Activated naive CD4-positive, alpha-beta T cell treated with anti-CD3 and anti-CD28 coated beads for 36 hours (primary cell): ENCODE measurements at regions not wholly inside any gene's neighbourhood (a gene's known extent, or its start where the extent isn't known, plus 50 kb on each side); places are given as distances from the start of the nearest gene placed in this dataset.
"Not testable (repeated sequence)": the region's sequence is repeated elsewhere in the genome, so short reads cannot be mapped to it uniquely, and the experiment has no call there.

Experiments
- CTCF ChIA-PET: fragments of 350-600 bp; sonication (Branson Sonifier 250); formaldehyde crosslinking; loops from one replicate; lab custom pipeline; 2021; ENCODE audit warnings: antibody characterized with exemption; lab: Charles Lee
- DNase-seq: peaks from one replicate; pipeline ENCODE4 v3.0.0-alpha.2; 2020
- H3K27ac Mint-ChIP-seq: one replicate; pipeline ENCODE4 v1.8.0; 2021; ENCODE audit warnings: mild to moderate bottlenecking, mixed read lengths
- H3K27me3 Mint-ChIP-seq: one replicate; pipeline ENCODE4 v1.8.0; 2021; ENCODE audit warnings: low read depth, mixed read lengths
- H3K36me3 Mint-ChIP-seq: one replicate; pipeline ENCODE4 v1.8.0; 2021; ENCODE audit warnings: low read depth, mixed read lengths
- H3K4me1 Mint-ChIP-seq: one replicate; pipeline ENCODE4 v1.8.0; 2021; ENCODE audit warnings: low read depth, mixed read lengths
- H3K4me3 Mint-ChIP-seq: one replicate; pipeline ENCODE4 v1.8.0; 2021; ENCODE audit warnings: mild to moderate bottlenecking, moderate library complexity, mixed read lengths
- H3K9me3 Mint-ChIP-seq: one replicate; pipeline ENCODE4 v1.8.0; 2021; ENCODE audit warnings: mixed read lengths
- intact Hi-C: fragments of 100-400 bp; cut with micrococcal nuclease; formaldehyde crosslinking; loops from one replicate; pipeline ENCODE4 v1.15.1; 2023

DNA sequence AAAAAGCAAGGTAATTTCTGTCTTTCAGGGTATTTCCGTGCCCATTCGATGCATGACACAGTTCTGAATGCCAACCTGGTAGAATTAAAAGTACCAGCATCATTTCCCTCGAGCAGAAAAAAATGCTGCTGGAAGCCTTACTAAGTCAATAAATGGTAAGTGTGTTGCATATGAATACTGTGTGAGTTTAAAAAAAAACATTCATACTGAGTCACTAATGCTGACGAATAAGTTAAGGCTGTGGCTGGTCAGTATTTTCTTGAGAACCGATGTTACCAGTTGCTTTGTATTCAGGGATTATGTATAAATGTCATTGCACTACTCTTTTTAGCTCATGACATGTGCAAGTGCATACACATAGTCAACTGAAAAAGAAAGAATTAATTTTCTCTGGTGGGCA is 710.2 kb downstream of the TRHDE start:
- Mint-ChIP-seq H3K27me3 (no peaks in the 10 kb centered on the region), H3K27ac (no peak overlapping the region), H3K4me1 (no peaks in the 10 kb centered on the region), H3K9me3 (peaks cover 4% of the 10 kb centered on the region), H3K36me3 (no peaks in the 10 kb centered on the region), H3K4me3 (no peak overlapping the region)
- DNase-seq = no peak
- CTCF ChIA-PET = no interaction called here
- intact Hi-C loops = no loop called here

- Mint-ChIP-seq H3K4me1 (no peaks in the 10 kb centered on the region), H3K36me3 (no peaks in the 10 kb centered on the region), H3K27me3 (no peaks in the 10 kb centered on the region), H3K9me3 (no peaks in the 10 kb centered on the region), H3K27ac (no peak overlapping the region), H3K4me3 (no peak overlapping the region)
- intact Hi-C loops = no loop called here
- CTCF ChIA-PET = no interaction called here
- no peak for DNase-seq
Observed at GRCh38 chr12:72986963-72987362, 714.8 kb downstream of the TRHDE start.

DNA sequence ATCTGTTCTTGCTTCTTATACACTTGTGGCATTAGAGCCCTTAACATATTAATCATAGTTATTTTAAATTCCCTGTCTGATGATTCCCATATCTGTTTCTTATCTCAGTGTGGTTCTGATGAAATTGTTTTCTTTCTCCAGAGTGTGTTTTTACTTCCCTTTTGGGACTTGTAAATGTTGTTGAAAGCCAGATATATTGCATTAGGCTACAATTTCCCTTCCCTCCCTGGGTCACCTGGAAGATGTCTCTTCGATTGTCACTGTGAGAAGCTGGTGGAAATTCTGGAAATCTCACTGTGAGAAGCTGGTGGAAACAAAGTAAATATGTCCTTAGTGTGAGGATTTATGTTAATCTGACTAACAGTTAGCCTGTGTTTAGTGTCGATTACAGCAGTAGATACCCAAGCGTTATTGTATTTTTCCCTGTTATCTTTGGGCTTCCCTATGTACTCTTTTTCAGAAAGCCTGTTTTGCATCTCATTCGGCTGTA is 717.3 kb downstream of the TRHDE start:
- no peaks in the 10 kb centered on the region for H3K36me3 Mint-ChIP-seq
- no peak overlapping the region for H3K4me3 Mint-ChIP-seq
- no peaks in the 10 kb centered on the region for H3K4me1 Mint-ChIP-seq
- H3K27ac Mint-ChIP-seq = no peak overlapping the region
- DNase-seq = no peak
- CTCF ChIA-PET = no interaction called here
- H3K9me3 Mint-ChIP-seq = peaks cover 3% of the 10 kb centered on the region
- H3K27me3 Mint-ChIP-seq = no peaks in the 10 kb centered on the region
- intact Hi-C loops = no loop called here

DNA sequence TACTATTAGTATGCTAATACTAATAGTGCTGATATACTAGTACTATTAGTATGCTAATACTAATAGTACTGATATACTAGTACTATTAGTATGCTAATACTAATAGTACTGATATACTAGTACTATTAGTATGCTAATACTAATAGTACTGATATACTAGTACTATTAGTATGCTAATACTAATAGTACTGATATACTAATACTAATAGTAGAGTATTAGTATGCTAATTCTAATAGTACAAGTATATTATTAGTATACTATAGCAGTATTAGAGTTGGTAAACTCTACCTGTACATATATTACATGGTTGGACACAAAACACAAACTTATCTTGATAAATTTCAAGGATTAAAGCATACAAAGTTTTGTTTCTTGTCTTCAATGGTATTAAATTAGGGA is 722.9 kb downstream of the TRHDE start:
- H3K36me3 Mint-ChIP-seq, intact Hi-C loops, DNase-seq, CTCF ChIA-PET, H3K27ac Mint-ChIP-seq, H3K4me3 Mint-ChIP-seq, H3K27me3 Mint-ChIP-seq, H3K9me3 Mint-ChIP-seq, H3K4me1 Mint-ChIP-seq: not testable (repeated sequence)

DNA sequence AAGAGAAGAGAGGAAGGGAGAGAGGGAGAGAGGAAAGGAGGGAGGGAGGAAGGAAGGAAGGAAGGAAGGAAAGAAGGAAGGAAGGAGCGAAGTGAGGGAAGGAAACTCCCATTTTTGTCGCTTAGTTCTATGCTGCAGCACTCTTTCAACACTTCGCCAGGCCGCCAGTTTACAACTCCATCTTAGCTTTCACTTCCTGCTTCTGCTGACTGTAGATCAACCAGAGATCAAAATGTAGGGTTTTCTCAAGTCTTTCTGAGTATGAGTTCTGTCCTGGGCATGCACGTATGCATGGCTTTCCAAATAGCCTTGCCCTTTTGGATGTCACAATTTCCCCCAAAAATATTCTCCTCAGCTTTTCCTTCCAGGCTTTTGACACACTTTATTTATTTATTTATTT is 723.4 kb downstream of the TRHDE start:
- DNase-seq = no peak
- Mint-ChIP-seq H3K4me1 (no peaks in the 10 kb centered on the region), H3K27ac (no peak overlapping the region), H3K27me3 (no peaks in the 10 kb centered on the region), H3K9me3 (peaks cover 3% of the 10 kb centered on the region), H3K4me3 (no peak overlapping the region), H3K36me3 (no peaks in the 10 kb centered on the region)
- intact Hi-C loops = no loop called here
- CTCF ChIA-PET = no interaction called here

GRCh38 chr12:73001806-73002205 is 729.6 kb downstream of the TRHDE start:
- CTCF ChIA-PET, H3K36me3 Mint-ChIP-seq, H3K27me3 Mint-ChIP-seq, DNase-seq, intact Hi-C loops, H3K27ac Mint-ChIP-seq, H3K4me3 Mint-ChIP-seq, H3K4me1 Mint-ChIP-seq, H3K9me3 Mint-ChIP-seq: not testable (repeated sequence)

DNA sequence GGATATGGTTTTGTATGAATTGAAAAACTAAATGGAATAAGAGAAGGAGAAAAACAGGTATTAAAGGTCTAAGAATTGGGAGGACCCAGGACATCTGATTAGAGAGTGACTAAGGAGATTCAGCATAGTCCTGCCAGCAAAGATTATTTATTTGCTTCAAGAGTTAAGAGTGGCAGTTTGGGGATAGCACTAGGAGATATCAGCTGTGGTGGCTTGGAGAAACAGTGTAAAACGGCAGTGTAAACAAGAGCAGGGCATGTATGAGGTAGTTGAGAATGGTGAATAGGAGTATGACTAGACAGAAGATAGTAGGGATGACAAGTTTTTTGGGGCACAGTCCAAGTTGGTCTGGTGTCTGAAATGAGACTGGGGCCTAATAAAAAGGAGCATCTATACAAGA is 730.3 kb downstream of the TRHDE start:
- intact Hi-C loops, H3K27me3 Mint-ChIP-seq, H3K9me3 Mint-ChIP-seq, H3K4me1 Mint-ChIP-seq, H3K4me3 Mint-ChIP-seq, H3K27ac Mint-ChIP-seq, H3K36me3 Mint-ChIP-seq, CTCF ChIA-PET, DNase-seq: not testable (repeated sequence)

DNA sequence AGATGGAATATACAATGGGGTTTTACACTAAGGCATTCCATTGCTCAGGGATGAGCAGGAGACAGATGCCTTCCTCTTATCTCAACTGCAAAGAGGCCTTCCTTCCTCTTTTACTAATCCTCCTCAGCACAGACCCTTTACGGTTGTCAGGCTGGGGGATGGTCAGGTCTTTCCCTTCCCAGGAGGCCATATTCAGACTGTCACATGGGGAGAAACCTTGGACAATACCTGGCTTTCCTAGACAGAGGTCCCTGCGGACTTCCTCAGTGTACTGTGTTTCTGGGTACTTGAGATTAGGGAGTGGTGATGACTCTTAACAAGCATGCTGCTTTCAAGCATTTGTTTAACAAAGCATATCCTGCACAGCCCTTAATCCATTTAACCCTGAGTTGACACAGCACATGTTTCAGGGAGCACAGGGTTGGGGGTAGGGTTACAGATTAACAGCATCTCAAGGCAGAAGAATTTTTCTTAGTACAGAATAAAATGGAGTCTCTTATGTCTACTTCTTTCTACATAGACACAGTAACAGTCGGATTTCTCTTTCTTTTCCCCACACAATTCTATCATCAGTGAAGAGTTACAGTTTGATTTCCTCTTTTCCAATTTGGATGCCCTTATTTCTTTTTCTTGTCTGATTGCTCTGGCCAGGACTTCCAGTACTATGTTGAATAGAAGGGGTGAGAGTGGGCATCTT is 737.1 kb downstream of the TRHDE start:
- intact Hi-C loops, H3K4me1 Mint-ChIP-seq, CTCF ChIA-PET, H3K27ac Mint-ChIP-seq, H3K36me3 Mint-ChIP-seq, H3K4me3 Mint-ChIP-seq, H3K27me3 Mint-ChIP-seq, DNase-seq: not testable (repeated sequence)
- peaks cover 21% of the 10 kb centered on the region for H3K9me3 Mint-ChIP-seq

DNA sequence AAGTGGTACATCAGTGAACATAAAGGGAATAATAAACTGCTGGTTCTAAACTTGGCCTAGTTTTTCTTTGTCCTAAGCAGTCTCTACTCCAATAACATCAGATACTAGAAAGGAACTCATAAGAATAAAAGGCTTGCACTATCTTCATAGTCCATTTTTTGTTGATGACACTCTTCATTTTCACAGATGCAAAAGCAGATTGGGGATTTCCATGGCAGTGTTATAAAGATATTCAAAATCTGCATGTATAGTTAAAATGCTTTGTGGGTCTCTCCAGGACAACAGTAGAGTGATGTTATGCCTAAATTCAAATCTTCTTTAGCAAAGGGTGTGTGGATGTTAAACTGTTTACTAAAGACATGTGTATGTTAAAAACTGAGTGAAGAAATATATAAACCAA is 745.8 kb downstream of the TRHDE start:
- intact Hi-C loops = no loop called here
- no peak overlapping the region for H3K4me3 Mint-ChIP-seq
- H3K4me1 Mint-ChIP-seq = no peaks in the 10 kb centered on the region
- no peak overlapping the region for H3K27ac Mint-ChIP-seq
- H3K9me3 Mint-ChIP-seq = peaks cover 6% of the 10 kb centered on the region
- no peaks in the 10 kb centered on the region for H3K36me3 Mint-ChIP-seq
- CTCF ChIA-PET = no interaction called here
- H3K27me3 Mint-ChIP-seq = no peaks in the 10 kb centered on the region
- no peak for DNase-seq

DNA sequence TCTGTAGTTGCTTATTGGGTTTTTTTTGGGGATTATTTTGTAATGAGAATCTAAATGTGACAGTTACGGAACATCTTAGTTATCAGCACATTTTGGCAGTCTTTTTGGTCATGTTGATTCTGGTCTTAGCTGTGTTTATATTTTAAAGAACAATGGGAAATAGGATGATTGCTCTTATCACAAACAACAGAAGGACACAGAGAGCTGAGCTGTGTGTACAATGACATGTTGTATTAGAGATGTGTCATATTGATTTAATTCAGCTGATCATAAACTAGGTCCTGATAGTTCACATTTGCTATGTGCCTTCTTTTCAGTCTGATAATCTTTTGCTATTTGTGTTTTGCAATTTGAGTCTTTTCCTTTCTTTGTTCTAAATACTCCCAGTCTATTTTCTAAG is 781.7 kb downstream of the TRHDE start:
- CTCF ChIA-PET = no interaction called here
- Mint-ChIP-seq H3K4me3 (no peak overlapping the region), H3K36me3 (no peaks in the 10 kb centered on the region), H3K4me1 (no peaks in the 10 kb centered on the region), H3K9me3 (peaks cover 7% of the 10 kb centered on the region), H3K27ac (no peak overlapping the region), H3K27me3 (no peaks in the 10 kb centered on the region)
- intact Hi-C loops = no loop called here
- no peak for DNase-seq

DNA sequence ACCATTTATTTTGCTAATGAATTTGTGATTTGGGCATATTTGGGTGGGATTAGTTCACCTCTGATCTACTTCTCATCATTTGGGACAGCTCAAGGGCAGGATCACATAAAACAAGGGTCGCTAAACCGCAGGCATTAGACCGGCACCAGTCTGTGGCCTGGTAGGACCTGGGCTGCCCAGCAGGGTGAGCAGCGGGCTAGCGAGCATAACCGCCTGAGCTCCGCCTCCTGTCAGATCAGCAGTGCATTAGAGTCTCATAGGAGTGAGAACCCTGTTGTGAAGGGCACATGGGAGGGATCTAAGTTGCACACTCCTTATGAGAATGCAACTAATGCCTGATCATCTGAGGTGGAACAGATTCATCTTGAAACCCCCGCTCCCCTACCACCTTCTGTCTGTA is 785.3 kb downstream of the TRHDE start:
- no peaks in the 10 kb centered on the region for H3K36me3 Mint-ChIP-seq
- H3K4me1 Mint-ChIP-seq = no peaks in the 10 kb centered on the region
- H3K4me3 Mint-ChIP-seq = no peak overlapping the region
- CTCF ChIA-PET = no interaction called here
- no peak for DNase-seq
- peaks cover 8% of the 10 kb centered on the region for H3K9me3 Mint-ChIP-seq
- H3K27me3 Mint-ChIP-seq = no peaks in the 10 kb centered on the region
- intact Hi-C loops = no loop called here
- no peak overlapping the region for H3K27ac Mint-ChIP-seq

DNA sequence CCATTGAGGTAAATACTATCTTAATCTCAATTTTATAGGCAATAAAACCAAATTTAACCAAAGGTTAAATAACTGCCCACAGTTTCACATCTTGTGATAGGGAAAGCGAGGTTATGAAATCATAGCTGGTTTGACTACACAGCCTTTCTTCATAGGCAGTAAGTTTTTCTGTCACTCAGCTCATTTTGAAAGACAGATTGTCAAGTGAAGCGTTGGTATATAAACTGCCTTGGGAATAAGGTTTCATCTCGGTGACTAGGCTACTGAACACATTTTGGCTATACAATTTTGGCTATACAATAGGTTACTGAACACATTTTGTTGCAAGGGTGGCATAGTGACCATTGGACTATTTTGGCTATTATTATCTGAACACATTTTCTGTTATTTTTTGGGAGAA is 793.7 kb downstream of the TRHDE start:
- no peak overlapping the region for H3K27ac Mint-ChIP-seq

DNA sequence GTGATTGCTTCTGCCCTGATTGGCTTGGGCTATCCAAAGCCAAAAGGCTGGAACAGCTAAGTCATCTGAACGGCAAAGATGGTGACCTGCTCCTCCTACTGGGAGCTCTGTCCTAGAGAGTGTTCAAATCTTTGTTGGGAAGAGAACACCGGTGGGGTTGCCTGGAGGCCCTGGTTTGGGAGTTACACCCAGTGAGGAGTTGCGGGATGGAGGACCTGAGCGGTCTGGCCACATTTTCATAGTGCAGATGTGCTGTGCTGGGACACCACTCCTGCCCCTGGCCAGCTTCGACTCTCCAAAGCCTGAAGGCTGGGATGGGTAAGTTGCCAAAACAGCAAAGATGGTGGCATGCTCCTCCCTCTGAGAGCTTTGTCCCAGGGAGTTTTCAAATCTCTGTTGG is 795.4 kb downstream of the TRHDE start:
- intact Hi-C loops = no loop called here
- Mint-ChIP-seq H3K36me3 (no peaks in the 10 kb centered on the region), H3K4me1 (no peaks in the 10 kb centered on the region), H3K27me3 (no peaks in the 10 kb centered on the region), H3K4me3 (no peak overlapping the region), H3K27ac (no peak overlapping the region), H3K9me3 (peaks cover 2% of the 10 kb centered on the region)
- no peak for DNase-seq
- CTCF ChIA-PET = no interaction called here

More for the DNA sequence above, 793.7 kb downstream of the TRHDE start:
- H3K4me3 Mint-ChIP-seq = no peak overlapping the region
- no peak for DNase-seq
- no peaks in the 10 kb centered on the region for H3K4me1 Mint-ChIP-seq
- no peaks in the 10 kb centered on the region for H3K36me3 Mint-ChIP-seq
- no peaks in the 10 kb centered on the region for H3K9me3 Mint-ChIP-seq
- intact Hi-C loops = no loop called here
- H3K27me3 Mint-ChIP-seq = no peaks in the 10 kb centered on the region
- CTCF ChIA-PET = no interaction called here
